NB4 (cell line): ENCODE measurements at regions not wholly inside any gene's neighbourhood (a gene's known extent, or its start where the extent isn't known, plus 50 kb on each side); places are given as distances from the start of the nearest gene placed in this dataset.

ENCODE experiments used
- MYC ChIP-seq: IDR thresholded peaks from 2 replicates; pipeline ENCODE4 v1.6.1; 2011; ENCODE audit warnings: low read depth, low read length
- POLR2A ChIP-seq: IDR thresholded peaks from 2 replicates; pipeline ENCODE4 v1.6.1; 2011; ENCODE audit warnings: mild to moderate bottlenecking; ENCODE audit not compliant: insufficient read length; ENCODE audit errors: extremely low read depth
- TF ChIP-seq, protein P1 (sequence below): IDR thresholded peaks from one replicate; pipeline ENCODE4 v1.5.1; 2012; ENCODE audit warnings: low read depth, low read length
- TF ChIP-seq, protein P2 (sequence below): IDR thresholded peaks from 2 replicates; pipeline ENCODE4 v1.6.1; 2011; ENCODE audit warnings: low read depth, low read length

DNA sequence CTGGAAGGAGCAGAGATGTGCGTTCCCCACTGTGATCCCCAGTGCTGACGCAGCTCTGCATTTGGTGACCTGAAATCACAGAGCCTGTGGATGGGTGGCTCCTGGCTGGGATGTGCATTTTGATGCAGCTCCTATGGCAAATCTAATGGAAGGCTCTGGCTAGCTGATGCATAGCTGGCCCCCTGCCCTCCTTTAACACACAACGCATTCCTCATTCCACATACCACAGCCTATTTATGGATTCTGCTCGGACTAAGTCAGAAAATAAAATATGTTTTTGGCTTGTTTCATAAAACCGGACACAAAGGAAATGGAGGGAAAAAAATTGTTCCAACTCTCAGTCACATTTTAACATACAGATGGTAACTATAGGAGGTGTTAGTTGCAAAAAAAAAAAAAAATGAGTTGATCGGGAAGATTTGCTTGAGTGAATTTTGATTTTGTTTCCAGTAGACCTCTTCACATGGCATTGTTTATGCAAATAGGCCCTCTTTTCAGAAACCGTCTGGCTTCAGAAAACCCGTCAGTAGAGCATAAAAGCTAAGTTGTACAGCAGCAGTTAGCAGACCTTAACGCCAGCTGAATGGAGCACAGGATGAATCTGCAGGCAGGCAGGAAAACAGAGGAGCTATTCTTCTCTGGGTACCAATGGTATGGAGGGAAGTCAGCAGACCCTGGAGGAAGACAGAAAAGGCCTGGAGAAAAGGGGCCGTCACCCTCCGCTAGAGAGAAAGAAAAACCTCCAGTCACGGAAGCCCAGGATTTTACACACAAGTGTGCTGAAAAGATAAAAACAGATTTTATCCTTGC, 215.4 kb downstream of the HDGFL1 start:
- TF ChIP-seq, protein P1, sequence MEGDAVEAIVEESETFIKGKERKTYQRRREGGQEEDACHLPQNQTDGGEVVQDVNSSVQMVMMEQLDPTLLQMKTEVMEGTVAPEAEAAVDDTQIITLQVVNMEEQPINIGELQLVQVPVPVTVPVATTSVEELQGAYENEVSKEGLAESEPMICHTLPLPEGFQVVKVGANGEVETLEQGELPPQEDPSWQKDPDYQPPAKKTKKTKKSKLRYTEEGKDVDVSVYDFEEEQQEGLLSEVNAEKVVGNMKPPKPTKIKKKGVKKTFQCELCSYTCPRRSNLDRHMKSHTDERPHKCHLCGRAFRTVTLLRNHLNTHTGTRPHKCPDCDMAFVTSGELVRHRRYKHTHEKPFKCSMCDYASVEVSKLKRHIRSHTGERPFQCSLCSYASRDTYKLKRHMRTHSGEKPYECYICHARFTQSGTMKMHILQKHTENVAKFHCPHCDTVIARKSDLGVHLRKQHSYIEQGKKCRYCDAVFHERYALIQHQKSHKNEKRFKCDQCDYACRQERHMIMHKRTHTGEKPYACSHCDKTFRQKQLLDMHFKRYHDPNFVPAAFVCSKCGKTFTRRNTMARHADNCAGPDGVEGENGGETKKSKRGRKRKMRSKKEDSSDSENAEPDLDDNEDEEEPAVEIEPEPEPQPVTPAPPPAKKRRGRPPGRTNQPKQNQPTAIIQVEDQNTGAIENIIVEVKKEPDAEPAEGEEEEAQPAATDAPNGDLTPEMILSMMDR, result no peak
- TF ChIP-seq MYC (no peak), POLR2A (no peak)
- TF ChIP-seq, protein P2, sequence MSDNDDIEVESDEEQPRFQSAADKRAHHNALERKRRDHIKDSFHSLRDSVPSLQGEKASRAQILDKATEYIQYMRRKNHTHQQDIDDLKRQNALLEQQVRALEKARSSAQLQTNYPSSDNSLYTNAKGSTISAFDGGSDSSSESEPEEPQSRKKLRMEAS, result no peak
